SK-N-MC (cell line): ENCODE measurements at regions not wholly inside any gene's neighbourhood (a gene's known extent, or its start where the extent isn't known, plus 50 kb on each side); places are given as distances from the start of the nearest gene placed in this dataset.

ENCODE experiments used
- DNase-seq: peaks from one replicate; pipeline ENCODE4 v3.0.0-alpha.2; 2011; ENCODE audit warnings: low read depth, low spot score
- H3K27ac ChIP-seq: fragments of 200-600 bp; sonication (generic); 2 replicates; pipeline ENCODE4 v1.5.1; 2016; ENCODE audit warnings: mixed run types
- H3K36me3 ChIP-seq: fragments of 200-600 bp; sonication (generic); 2 replicates; pipeline ENCODE4 v1.6.1; 2017; ENCODE audit warnings: antibody characterized with exemption, low read length, mixed read lengths; ENCODE audit not compliant: insufficient read depth
- H3K4me3 ChIP-seq: fragments of 200-600 bp; sonication (generic); 2 replicates; pipeline ENCODE4 v1.5.1; 2016
- H3K9ac ChIP-seq: fragments of 200-600 bp; sonication (generic); 2 replicates; pipeline ENCODE4 v1.8.0; 2017; ENCODE audit warnings: mixed run types, mixed read lengths; ENCODE audit not compliant: insufficient read length
- H3K9me3 ChIP-seq: fragments of 200-600 bp; sonication (generic); 2 replicates; pipeline ENCODE4 v1.6.1; 2017; ENCODE audit warnings: low read depth, mild to moderate bottlenecking, antibody characterized with exemption, low read length, moderate library complexity, mixed read lengths
- EZH2 ChIP-seq: fragments of 200-600 bp; sonication (generic); IDR thresholded peaks from one replicate; pipeline ENCODE4 v1.6.1; 2017; ENCODE audit warnings: antibody characterized with exemption
- FOXP2 ChIP-seq: optimal IDR thresholded peaks from 2 replicates; pipeline ENCODE3; 2011; ENCODE audit warnings: mild to moderate bottlenecking, moderate library complexity; ENCODE audit not compliant: insufficient read depth; ENCODE audit errors: extremely low read length, control extremely low read depth
- POLR2AphosphoS5 ChIP-seq: IDR thresholded peaks from 2 replicates; pipeline ENCODE4 v1.6.1; 2012; ENCODE audit warnings: mild to moderate bottlenecking, low read depth, low read length, borderline replicate concordance

- H3K36me3 ChIP-seq = no peaks in the 10 kb centered on the region
- H3K4me3 ChIP-seq = no peak overlapping the region
- no peak overlapping the region for H3K27ac ChIP-seq
- no peak overlapping the region for H3K9ac ChIP-seq
- DNase-seq = no peak
- no peaks in the 10 kb centered on the region for H3K9me3 ChIP-seq
- TF ChIP-seq EZH2 = no peak
- no peak for TF ChIP-seq POLR2AphosphoS5
- TF ChIP-seq FOXP2 = no peak
Measured at GRCh38 chr20:50390685-50391443, 119.3 kb upstream of the PTPN1 start.

- Histone ChIP-seq H3K27ac (no peak overlapping the region), H3K36me3 (no peaks in the 10 kb centered on the region), H3K4me3 (no peak overlapping the region), H3K9ac (no peak overlapping the region), H3K9me3 (no peaks in the 10 kb centered on the region)
- DNase-seq = no peak
- no peak for TF ChIP-seq POLR2AphosphoS5
- TF ChIP-seq EZH2 = no peak
- no peak for TF ChIP-seq FOXP2
Measured at GRCh38 chr20:50391444-50392137, 118.6 kb upstream of the PTPN1 start.

- no peak for DNase-seq
- Histone ChIP-seq H3K27ac (no peak overlapping the region), H3K36me3 (no peaks in the 10 kb centered on the region), H3K9me3 (no peaks in the 10 kb centered on the region), H3K9ac (no peak overlapping the region), H3K4me3 (no peak overlapping the region)
- no peak for TF ChIP-seq EZH2
- TF ChIP-seq POLR2AphosphoS5 = no peak
- TF ChIP-seq FOXP2 = no peak
Measured at GRCh38 chr20:50392138-50392866, 117.9 kb upstream of the PTPN1 start.

GRCh38 chr20:50393242-50393641, 116.9 kb upstream of the PTPN1 start:
- Histone ChIP-seq H3K4me3 (no peak overlapping the region), H3K27ac (no peak overlapping the region), H3K9me3 (no peaks in the 10 kb centered on the region), H3K36me3 (no peaks in the 10 kb centered on the region), H3K9ac (no peak overlapping the region)
- no peak for DNase-seq
- TF ChIP-seq FOXP2 (no peak), EZH2 (no peak), POLR2AphosphoS5 (no peak)

GRCh38 chr20:50393990-50394561, 116.1 kb upstream of the PTPN1 start:
- Histone ChIP-seq H3K9me3 (no peaks in the 10 kb centered on the region), H3K27ac (no peak overlapping the region), H3K9ac (no peak overlapping the region), H3K36me3 (no peaks in the 10 kb centered on the region), H3K4me3 (no peak overlapping the region)
- TF ChIP-seq EZH2 = no peak
- no peak for TF ChIP-seq FOXP2
- TF ChIP-seq POLR2AphosphoS5 = no peak
- no peak for DNase-seq

- Histone ChIP-seq H3K9ac (no peak overlapping the region), H3K36me3 (no peaks in the 10 kb centered on the region), H3K9me3 (no peaks in the 10 kb centered on the region), H3K4me3 (no peak overlapping the region), H3K27ac (no peak overlapping the region)
- TF ChIP-seq POLR2AphosphoS5 (no peak), EZH2 (no peak), FOXP2 (no peak)
- DNase-seq = no peak
Measured at GRCh38 chr20:50394569-50394968, 115.6 kb upstream of the PTPN1 start.

- no peak overlapping the region for H3K9ac ChIP-seq
- H3K27ac ChIP-seq = no peak overlapping the region
- no peaks in the 10 kb centered on the region for H3K36me3 ChIP-seq
- no peak overlapping the region for H3K4me3 ChIP-seq
- no peak for TF ChIP-seq POLR2AphosphoS5
- DNase-seq = no peak
- H3K9me3 ChIP-seq = no peaks in the 10 kb centered on the region
Measured at GRCh38 chr20:50395251-50395729, 114.9 kb upstream of the PTPN1 start.

GRCh38 chr20:50395914-50396488, 114.2 kb upstream of the PTPN1 start:
- no peak overlapping the region for H3K27ac ChIP-seq
- TF ChIP-seq FOXP2 = no peak
- no peak for TF ChIP-seq EZH2
- no peak for TF ChIP-seq POLR2AphosphoS5
- H3K4me3 ChIP-seq = no peak overlapping the region
- no peak for DNase-seq
- H3K9me3 ChIP-seq = no peaks in the 10 kb centered on the region
- H3K9ac ChIP-seq = no peak overlapping the region
- H3K36me3 ChIP-seq = no peaks in the 10 kb centered on the region
